Fibroblast of lung (primary cell): ENCODE measurements at regions not wholly inside any gene's neighbourhood (a gene's known extent, or its start where the extent isn't known, plus 50 kb on each side); places are given as distances from the start of the nearest gene placed in this dataset.

ENCODE experiments used
- EZH2 ChIP-seq: IDR thresholded peaks from 2 replicates; pipeline ENCODE4 v1.5.1; 2012; ENCODE audit warnings: low read length, control low read depth, mild to moderate bottlenecking; ENCODE audit errors: missing control alignments
- TF ChIP-seq, protein P1 (sequence below), 2 donors: IDR thresholded peaks in 1 of 2; conservative IDR thresholded peaks in 1 of 2; 1 replicate in 1 of 2; 2 replicates in 1 of 2; pipeline ENCODE4 v1.5.1; 2011 to 2012; ENCODE audit warnings: low read length in 2 of 2, control low read depth in 1 of 2, inconsistent platforms in 1 of 2, low read depth in 1 of 2, mild to moderate bottlenecking in 1 of 2

DNA sequence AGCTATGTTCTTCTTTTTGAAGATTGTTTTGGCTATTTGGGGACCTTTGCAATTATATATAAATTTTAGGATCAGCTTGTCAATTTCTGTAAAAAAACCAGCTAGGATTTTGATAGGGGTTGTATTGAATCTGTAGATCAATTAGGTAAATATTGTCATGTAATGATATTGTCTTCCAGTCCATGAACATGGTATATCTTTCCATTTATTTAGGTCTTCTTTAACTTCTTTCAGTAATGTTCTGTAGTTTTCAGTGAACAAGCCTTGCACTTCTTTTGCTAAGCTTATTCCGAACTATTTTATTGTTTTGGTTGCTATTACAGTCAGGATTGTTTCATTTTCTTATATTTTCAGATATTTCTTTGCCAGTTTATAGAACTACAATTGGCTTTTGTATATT is 175.8 kb upstream of the RARB start:
- TF ChIP-seq, protein P1, sequence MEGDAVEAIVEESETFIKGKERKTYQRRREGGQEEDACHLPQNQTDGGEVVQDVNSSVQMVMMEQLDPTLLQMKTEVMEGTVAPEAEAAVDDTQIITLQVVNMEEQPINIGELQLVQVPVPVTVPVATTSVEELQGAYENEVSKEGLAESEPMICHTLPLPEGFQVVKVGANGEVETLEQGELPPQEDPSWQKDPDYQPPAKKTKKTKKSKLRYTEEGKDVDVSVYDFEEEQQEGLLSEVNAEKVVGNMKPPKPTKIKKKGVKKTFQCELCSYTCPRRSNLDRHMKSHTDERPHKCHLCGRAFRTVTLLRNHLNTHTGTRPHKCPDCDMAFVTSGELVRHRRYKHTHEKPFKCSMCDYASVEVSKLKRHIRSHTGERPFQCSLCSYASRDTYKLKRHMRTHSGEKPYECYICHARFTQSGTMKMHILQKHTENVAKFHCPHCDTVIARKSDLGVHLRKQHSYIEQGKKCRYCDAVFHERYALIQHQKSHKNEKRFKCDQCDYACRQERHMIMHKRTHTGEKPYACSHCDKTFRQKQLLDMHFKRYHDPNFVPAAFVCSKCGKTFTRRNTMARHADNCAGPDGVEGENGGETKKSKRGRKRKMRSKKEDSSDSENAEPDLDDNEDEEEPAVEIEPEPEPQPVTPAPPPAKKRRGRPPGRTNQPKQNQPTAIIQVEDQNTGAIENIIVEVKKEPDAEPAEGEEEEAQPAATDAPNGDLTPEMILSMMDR (conservative IDR thresholded peaks at IDR 0.05 in 1 of 2, IDR thresholded peaks at IDR 0.05 in 1 of 2; ENCODE audit: low read depth in 1 of 2, low read length in 2 of 2) = no peak
- TF ChIP-seq EZH2 = no peak
